K562 (cell line): ENCODE measurements at regions not wholly inside any gene's neighbourhood (a gene's known extent, or its start where the extent isn't known, plus 50 kb on each side); places are given as distances from the start of the nearest gene placed in this dataset.

ENCODE experiments used
- ATAC-seq: fragments of 200-7000 bp; cut with Tn5 transposase; 3 replicates; pipeline ENCODE4 v1.9.1; 2020; ENCODE audit warnings: moderate library complexity
- BruUV-seq: library from RNA; stranded (reverse); fragments of 400-500 nt; replicated peaks from 2 replicates; lab custom pipeline; 2021; lab: Mats Ljungman, UMichigan
- CTCF ChIA-PET: fragments of 300-600 bp; formaldehyde crosslinking; extraction: SDS; loops from one replicate; lab custom pipeline; 2021; ENCODE audit warnings: low intra/inter-chr PET ratio; lab: Yijun Ruan, JAX
- POLR2A ChIA-PET: fragments of 300-600, 350-650 bp; sonication (Branson Sonifier 250); formaldehyde crosslinking; extraction: SDS; loops from one replicate; lab custom pipeline; 2021; ENCODE audit warnings: antibody characterized with exemption, inconsistent platforms; lab: Yijun Ruan, JAX
- DNase-seq, 4 experiments: peaks; one replicate each; pipeline versions ENCODE4 v3.0.0 to v3.0.0-alpha.2; 2011 to 2018; ENCODE audit warnings: low spot score in 3 of 4, mixed read lengths in 3 of 4; ENCODE audit errors: extremely low read depth in 1 of 4
- FAIRE-seq: peaks from 2 replicates; lab custom pipeline; 2011; peaks lifted over from hg19 to GRCh38; lab: Jason Lieb, UNC
- H2AFZ ChIP-seq: 2 replicates; pipeline ENCODE4 v1.6.0; 2011; ENCODE audit warnings: low read depth, low read length, control low read depth, inconsistent platforms
- H3K27ac ChIP-seq: fragments of 200-600 bp; 3 replicates; pipeline ENCODE4 v1.8.0; 2011; ENCODE audit warnings: low read depth, mild to moderate bottlenecking, control low read depth, inconsistent platforms, low read length, moderate library complexity, mixed read lengths; ENCODE audit errors: extremely low read depth
- H3K27me3 ChIP-seq, 2 experiments: fragments of 300-600 bp in 1 of 2; 2 replicates in 1 of 2; 3 replicates in 1 of 2; pipeline versions ENCODE4 v1.6.0 to v1.8.0; 2011; ENCODE audit warnings: inconsistent platforms in 2 of 2, low read length in 2 of 2, mild to moderate bottlenecking in 1 of 2, mixed read lengths in 1 of 2, moderate library complexity in 1 of 2; ENCODE audit not compliant: control insufficient read depth in 2 of 2, insufficient read depth in 2 of 2
- H3K36me3 ChIP-seq: fragments of 300-600 bp; 3 replicates; pipeline ENCODE4 v1.8.0; 2011; ENCODE audit warnings: mild to moderate bottlenecking, low read length, inconsistent platforms; ENCODE audit not compliant: control insufficient read depth, insufficient read depth
- H3K4me1 ChIP-seq, 2 experiments: fragments of 200-600 bp in 1 of 2; replicated peaks in 1 of 2; 2 replicates in 1 of 2; 3 replicates in 1 of 2; pipeline versions ENCODE4 v1.5.1 to v1.8.0; 2011; ENCODE audit warnings: inconsistent platforms in 2 of 2, low read length in 2 of 2, mild to moderate bottlenecking in 1 of 2, mixed read lengths in 1 of 2, moderate library complexity in 1 of 2; ENCODE audit not compliant: control insufficient read depth in 2 of 2, insufficient read depth in 2 of 2
- H3K4me2 ChIP-seq: 2 replicates; pipeline ENCODE4 v1.6.1; 2011; ENCODE audit warnings: low read length, control low read depth, inconsistent platforms, mixed read lengths; ENCODE audit not compliant: insufficient read depth
- H3K4me3 ChIP-seq: fragments of 200-600 bp; sonication (generic), shearing (Covaris generic); 2 replicates; pipeline ENCODE4 v1.5.1; 2016; ENCODE audit warnings: control low read depth, inconsistent platforms
- H3K79me2 ChIP-seq: fragments of 200-600 bp; 3 replicates; pipeline ENCODE4 v1.8.0; 2011; ENCODE audit warnings: low read length, inconsistent platforms; ENCODE audit not compliant: control insufficient read depth, insufficient read depth
- H3K9ac ChIP-seq, 2 experiments: 2 replicates each; pipeline versions ENCODE4 v1.6.0 to v1.6.1; 2011; ENCODE audit warnings: low read depth in 2 of 2, low read length in 2 of 2, control low read depth in 1 of 2, inconsistent platforms in 1 of 2, mild to moderate bottlenecking in 1 of 2, mixed read lengths in 1 of 2; ENCODE audit not compliant: insufficient read depth in 1 of 2
- H3K9me1 ChIP-seq: one replicate; pipeline ENCODE4 v1.6.0; 2011; ENCODE audit warnings: inconsistent platforms, mild to moderate bottlenecking, low read length, moderate library complexity; ENCODE audit not compliant: control insufficient read depth, insufficient read depth
- H3K9me3 ChIP-seq: replicated peaks from 2 replicates; pipeline ENCODE4 v1.5.1; 2011; ENCODE audit warnings: low read depth, low read length, inconsistent platforms; ENCODE audit not compliant: control insufficient read depth, insufficient read depth
- H4K20me1 ChIP-seq: replicated peaks from 2 replicates; pipeline ENCODE4 v1.6.1; 2011; ENCODE audit warnings: low read length, inconsistent platforms, mixed read lengths; ENCODE audit not compliant: control insufficient read depth, insufficient read depth
- SETDB1 ChIP-seq: IDR thresholded peaks from one replicate; pipeline ENCODE4 v1.6.1; 2012; ENCODE audit warnings: low read length, control low read depth, inconsistent platforms
- ZBTB11 ChIP-seq, 3 experiments: fragments of 200-800 bp in 1 of 3; fragments of 250-450 bp in 1 of 3; fragments of 450-650 bp in 1 of 3; sonication (Bioruptor Pico) in 1 of 3; sonication (Bioruptor generic) in 1 of 3; formaldehyde crosslinking in 1 of 3; IDR thresholded peaks; 2 replicates each; pipeline versions ENCODE4 v1.6.1 to v1.8.0; 2016 to 2022; ENCODE audit warnings: mild to moderate bottlenecking in 2 of 3, missing genetic modification characterization in 2 of 3, missing compliant biosample characterization in 1 of 3, moderate library complexity in 1 of 3
- WGBS: fragments of 100-300 bp; shearing (Covaris generic); methylation state at CpG from one replicate; pipeline ENCODE4 v1.1.6; 2016; ENCODE audit warnings: low coverage, mixed read lengths; ENCODE audit not compliant: insufficient coverage; ENCODE audit errors: missing lambda C conversion rate; 5-methylcytosine and 5-hydroxymethylcytosine counted together
- in situ Hi-C: fragments of 300-500 bp; cut with MboI; formaldehyde crosslinking; loops from 4 replicates; pipeline ENCODE4 v1.15.0; 2018; ENCODE audit warnings: inconsistent platforms, mixed read lengths
- intact Hi-C: fragments of 100-400 bp; cut with micrococcal nuclease; formaldehyde crosslinking; loops from 2 replicates; pipeline ENCODE4 v1.14.2; 2022

- in situ Hi-C loops, result no loop called here
- intact Hi-C loops, result no loop called here
- no TSS peak for BruUV-seq
- TF ChIP-seq ZBTB11 (CRISPR knock-in tag; IDR thresholded peaks at IDR 0.05), result peak in 1 of 3 experiments; percentile 12; a peak in 1 of 6 replicates
- TF ChIP-seq SETDB1, result no peak
- H3K9me3 ChIP-seq, result no peaks in the 10 kb centered on the region
- WGBS, result 3% methylated on average over 15 of the region's 15 CpGs
- no peak for FAIRE-seq
- no peak overlapping the region for H3K9ac ChIP-seq
- H3K36me3 ChIP-seq, result no peaks in the 10 kb centered on the region
- POLR2A ChIA-PET, result no interaction called here
- H3K27ac ChIP-seq, result no peak overlapping the region
- peaks cover 9 to 40% of the 10 kb centered on the region in 2 experiments for H3K27me3 ChIP-seq
- H3K9me1 ChIP-seq, result peaks cover 3% of the 10 kb centered on the region
- H4K20me1 ChIP-seq, result no peaks in the 10 kb centered on the region; the same call in 1 of the 2 replicates
- DNase-seq, result no peak
- H2AFZ ChIP-seq, result no peak overlapping the region
- no peaks in the 10 kb centered on the region for H3K79me2 ChIP-seq
- H3K4me3 ChIP-seq, result no peak overlapping the region
- CTCF ChIA-PET, result no interaction called here
- no peak overlapping the region for H3K4me2 ChIP-seq
- H3K4me1 ChIP-seq, result no peaks in the 10 kb centered on the region
- ATAC-seq, result no peak
Measured at GRCh38 chr20:47867831-47868230, 82.5 kb upstream of the SULF2 start.
